K562 (cell line): ENCODE measurements at regions not wholly inside any gene's neighbourhood (a gene's known extent, or its start where the extent isn't known, plus 50 kb on each side); places are given as distances from the start of the nearest gene placed in this dataset.

Experiments used
- CCAR2 ChIP-seq: fragments of 200-400 bp; formaldehyde crosslinking; IDR thresholded peaks from 2 replicates; pipeline ENCODE4 v1.6.1; 2017; ENCODE audit warnings: mild to moderate bottlenecking, low read depth, low read length
- FOXJ3 ChIP-seq: sonication (generic); formaldehyde crosslinking; IDR thresholded peaks from 2 replicates; pipeline ENCODE4 v1.4.0; 2020; ENCODE audit warnings: mild to moderate bottlenecking, missing genetic modification reagents
- GATA2 ChIP-seq: sonication (generic); formaldehyde crosslinking; IDR thresholded peaks from 2 replicates; pipeline ENCODE4 v1.4.0; 2020; ENCODE audit warnings: mild to moderate bottlenecking, missing genetic modification reagents
- HDAC8 ChIP-seq: fragments of 450-650 bp; IDR thresholded peaks from 2 replicates; pipeline ENCODE4 v1.6.1; 2016; ENCODE audit warnings: mild to moderate bottlenecking, missing genetic modification characterization, moderate library complexity, missing compliant biosample characterization
- MEF2A ChIP-seq: IDR thresholded peaks from 2 replicates; pipeline ENCODE4 v1.6.1; 2011; ENCODE audit warnings: low read depth, mild to moderate bottlenecking, low read length, moderate library complexity; ENCODE audit not compliant: control insufficient read depth
- POLR2A ChIP-seq: fragments of 450-650 bp; conservative IDR thresholded peaks from 2 replicates; pipeline ENCODE4 v1.6.1; 2016
- POLR2AphosphoS2 ChIP-seq: IDR thresholded peaks from 2 replicates; pipeline ENCODE4 v1.6.1; 2012; ENCODE audit warnings: low read length, improper control_type of control experiment
- TCF7L2 ChIP-seq: fragments of 150-350 bp; IDR thresholded peaks from 2 replicates; pipeline ENCODE4 v1.6.1; 2016; ENCODE audit warnings: low read depth, mild to moderate bottlenecking, low read length, moderate library complexity
- U2AF2 ChIP-seq: fragments of 200-400 bp; formaldehyde crosslinking; optimal IDR thresholded peaks from 2 replicates; pipeline ENCODE3; 2017; ENCODE audit warnings: low read depth, mild to moderate bottlenecking, low read length
- ZBTB40 ChIP-seq, 2 experiments: fragments of 450-650 bp in 1 of 2; sonication (generic) in 1 of 2; formaldehyde crosslinking in 1 of 2; IDR thresholded peaks; 2 replicates each; pipeline versions ENCODE4 v1.7.1 to v1.9.0; 2016 to 2022; ENCODE audit warnings: inconsistent platforms in 1 of 2, mild to moderate bottlenecking in 1 of 2, missing genetic modification reagents in 1 of 2
- ZSCAN29 ChIP-seq: fragments of 450-650 bp; IDR thresholded peaks from 2 replicates; pipeline ENCODE4 v1.6.1; 2017
- TF ChIP-seq, protein P1 (sequence below): sonication (generic); formaldehyde crosslinking; IDR thresholded peaks from 2 replicates; pipeline ENCODE4 v1.8.1; 2022; ENCODE audit warnings: missing genetic modification reagents

GRCh38 chr21:22343721-22344120, 1345.5 kb downstream of the NCAM2 start:
- TF ChIP-seq U2AF2 (no peak), ZBTB40 (IDR thresholded peaks at IDR 0.05) (no peak), ZBTB40 (CRISPR knock-in tag; IDR thresholded peaks at IDR 0.05) (no peak), TCF7L2 (no peak), ZSCAN29 (no peak), CCAR2 (no peak), POLR2AphosphoS2 (no peak), POLR2A (no peak), HDAC8 (tag) (no peak), FOXJ3 (CRISPR knock-in tag) (no peak), MEF2A (no peak), GATA2 (no peak)
- TF ChIP-seq, protein P1, sequence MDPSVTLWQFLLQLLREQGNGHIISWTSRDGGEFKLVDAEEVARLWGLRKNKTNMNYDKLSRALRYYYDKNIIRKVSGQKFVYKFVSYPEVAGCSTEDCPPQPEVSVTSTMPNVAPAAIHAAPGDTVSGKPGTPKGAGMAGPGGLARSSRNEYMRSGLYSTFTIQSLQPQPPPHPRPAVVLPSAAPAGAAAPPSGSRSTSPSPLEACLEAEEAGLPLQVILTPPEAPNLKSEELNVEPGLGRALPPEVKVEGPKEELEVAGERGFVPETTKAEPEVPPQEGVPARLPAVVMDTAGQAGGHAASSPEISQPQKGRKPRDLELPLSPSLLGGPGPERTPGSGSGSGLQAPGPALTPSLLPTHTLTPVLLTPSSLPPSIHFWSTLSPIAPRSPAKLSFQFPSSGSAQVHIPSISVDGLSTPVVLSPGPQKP = no peak
